Endothelial cell of umbilical vein (primary cell): ENCODE measurements at regions not wholly inside any gene's neighbourhood (a gene's known extent, or its start where the extent isn't known, plus 50 kb on each side); places are given as distances from the start of the nearest gene placed in this dataset.

Experiments used
- CTCF ChIP-seq, 2 donors: IDR thresholded peaks; 1 replicate in 1 of 2; 2 replicates in 1 of 2; pipeline ENCODE4 v1.5.1; 2011; ENCODE audit warnings: low read length in 2 of 2, mild to moderate bottlenecking in 2 of 2, moderate library complexity in 2 of 2, control low read depth in 1 of 2, inconsistent platforms in 1 of 2, low read depth in 1 of 2; ENCODE audit not compliant: insufficient read depth in 1 of 2; ENCODE audit errors: extremely low read depth in 1 of 2
- EZH2 ChIP-seq: IDR thresholded peaks from 2 replicates; pipeline ENCODE4 v1.6.1; 2012; ENCODE audit warnings: borderline replicate concordance, low read depth, mild to moderate bottlenecking, moderate library complexity, low read length, inconsistent platforms; ENCODE audit not compliant: severe bottlenecking
- FOS ChIP-seq: IDR thresholded peaks from 2 replicates; pipeline ENCODE4 v1.6.1; 2011; ENCODE audit warnings: mild to moderate bottlenecking, low read length, moderate library complexity, borderline replicate concordance; ENCODE audit not compliant: insufficient read depth
- MAX ChIP-seq: IDR thresholded peaks from 2 replicates; pipeline ENCODE4 v1.6.1; 2011; ENCODE audit not compliant: insufficient read depth, insufficient read length
- POLR2A ChIP-seq: IDR thresholded peaks from 2 replicates; pipeline ENCODE4 v1.6.1; 2012; ENCODE audit warnings: low read depth, mild to moderate bottlenecking, control low read depth, low read length
- POLR2AphosphoS5 ChIP-seq: IDR thresholded peaks from 2 replicates; pipeline ENCODE4 v1.6.1; 2012; ENCODE audit warnings: low read depth, mild to moderate bottlenecking, control low read depth, low read length, moderate library complexity; ENCODE audit not compliant: insufficient read depth

- TF ChIP-seq MAX (no peak), EZH2 (no peak), CTCF (IDR thresholded peaks at IDR 0.05; ENCODE audit: extremely low read depth in 1 of 2, insufficient read depth in 1 of 2, low read depth in 1 of 2, low read length in 2 of 2) (no peak), POLR2A (no peak), POLR2AphosphoS5 (no peak), FOS (no peak)
Measured at GRCh38 chr10:33935350-33935749, 600.9 kb upstream of the NRP1 start.
